ENCODE measurements at regions not wholly inside any gene's neighbourhood (a gene's known extent, or its start where the extent isn't known, plus 50 kb on each side); places are given as distances from the start of the nearest gene placed in this dataset.
A peak's percentile ranks its signal among the peaks of the same experiment; 100 is the strongest.

GRCh38 chr18:2466978-2467377 lies 104.3 kb downstream of the METTL4 start:
- no peak for DNase-seq

DNA sequence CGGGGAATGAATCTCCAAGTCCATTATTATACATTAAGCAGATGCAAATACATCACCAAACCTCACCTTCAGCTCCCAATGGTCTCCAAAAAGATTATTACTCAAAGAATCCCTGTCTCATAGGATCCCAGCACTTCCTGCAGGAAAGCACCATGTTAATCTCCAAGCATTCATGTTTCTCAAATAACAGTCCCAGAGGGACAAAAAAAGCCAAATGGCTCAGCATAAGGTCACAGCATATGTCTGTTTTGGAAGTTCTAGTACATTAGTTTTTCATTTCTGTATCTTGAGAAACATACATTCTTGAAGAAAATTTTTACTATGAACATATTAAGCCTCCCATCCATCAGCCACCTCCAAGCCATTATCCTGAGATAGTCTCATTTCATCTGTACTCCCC lies 103.3 kb downstream of the METTL4 start:
- DNase-seq: no peak

GRCh38 chr18:2471523-2471922 lies 99.8 kb downstream of the METTL4 start:
- DNase-seq: no peak

DNA sequence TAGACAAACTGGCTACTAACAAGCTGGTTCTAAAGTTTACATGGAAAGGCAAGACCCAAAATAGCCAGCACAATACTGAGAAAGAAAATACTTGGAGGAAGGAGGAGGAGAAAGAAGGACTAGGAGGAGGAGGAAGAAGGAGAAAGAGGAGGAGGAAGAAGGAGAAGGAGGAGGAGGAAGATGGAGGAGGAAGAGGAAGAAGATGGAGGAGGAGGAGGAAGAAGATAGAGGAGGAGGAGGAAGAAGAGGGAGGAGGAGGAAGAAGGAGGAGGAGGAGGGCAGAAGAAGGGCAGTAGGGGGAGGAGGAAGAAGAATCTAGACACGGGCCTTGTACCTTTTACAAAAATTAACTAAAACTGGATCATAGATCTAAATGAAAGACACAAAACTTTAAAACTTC lies 92.6 kb downstream of the METTL4 start:
- no peak for DNase-seq

DNA sequence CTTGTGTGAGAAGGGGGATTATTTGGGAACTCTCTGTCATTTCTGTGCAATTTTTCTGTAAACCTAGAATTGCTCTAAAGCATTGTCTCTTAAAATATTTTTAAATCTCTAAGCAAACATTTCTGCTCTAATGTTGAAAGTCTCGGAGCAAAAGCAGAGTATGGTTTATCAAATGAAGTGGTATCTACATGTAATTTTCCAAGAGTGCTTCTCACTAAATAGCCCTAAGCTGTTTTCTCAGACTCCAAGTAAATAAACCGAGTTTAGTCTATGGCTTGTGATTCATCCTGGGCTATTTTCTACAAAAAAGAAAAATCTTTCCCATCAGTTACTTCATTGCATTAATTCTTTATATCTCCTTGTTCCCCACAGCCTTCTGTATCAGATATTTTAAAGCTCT lies 90.8 kb downstream of the METTL4 start:
- no peak for DNase-seq

DNA sequence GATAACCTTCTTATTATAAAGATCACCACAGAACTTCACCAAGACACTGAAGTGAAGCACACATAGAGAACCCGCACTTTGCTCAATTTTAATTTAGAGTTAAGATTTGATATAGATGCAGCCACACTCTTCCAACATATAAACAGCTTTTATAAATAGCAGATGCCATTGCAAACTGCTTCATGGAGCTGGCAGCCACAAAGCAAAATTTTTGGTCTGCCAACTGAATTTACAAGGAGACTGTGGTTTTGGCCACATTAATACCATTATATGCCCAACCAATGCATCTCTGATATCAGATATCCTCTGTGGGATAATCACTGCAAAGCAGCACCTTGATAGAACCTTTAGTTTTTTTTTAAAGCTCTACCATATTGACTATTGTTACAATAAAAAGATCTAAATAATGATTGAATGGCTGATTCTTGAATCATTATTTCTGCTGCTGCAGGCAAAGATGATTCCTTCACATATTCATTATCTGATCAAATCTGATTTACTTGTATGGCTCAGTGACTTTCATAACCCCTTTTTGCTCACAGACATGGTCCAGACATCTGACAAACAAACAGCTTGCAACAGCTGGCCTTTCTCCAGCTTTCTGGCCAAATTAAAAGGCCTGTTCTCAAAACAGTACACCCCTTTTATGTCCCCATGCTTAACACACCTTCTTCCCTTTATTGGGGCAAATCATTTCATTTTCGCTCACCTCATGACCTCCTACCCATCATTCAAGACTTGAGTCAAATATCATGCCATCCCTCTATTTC lies 88.4 kb downstream of the METTL4 start:
- DNase-seq: no peak

DNA sequence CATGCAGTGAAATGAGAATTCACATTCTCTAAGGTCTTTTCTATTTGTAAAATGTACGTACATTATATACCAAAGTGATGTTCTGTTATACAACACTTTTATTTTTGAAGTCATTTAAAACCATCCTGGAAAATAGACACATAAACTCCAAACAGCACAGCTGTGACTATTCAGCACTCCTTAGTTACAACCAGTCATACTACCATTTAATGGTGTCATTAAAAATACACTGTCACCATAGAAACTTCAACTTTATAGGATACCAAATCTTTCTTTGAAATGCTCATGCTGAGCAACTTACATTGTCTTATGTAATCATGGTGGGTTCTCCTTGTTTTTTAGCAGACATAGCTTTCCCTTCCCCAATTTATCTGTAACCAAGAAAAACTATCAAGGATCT lies 85.3 kb downstream of the METTL4 start:
- no peak for DNase-seq

- DNase-seq: peak; percentile 26
Observed at GRCh38 chr18:2486426-2486825, 84.9 kb downstream of the METTL4 start.
